NT2/D1 (cell line): ENCODE measurements at regions not wholly inside any gene's neighbourhood (a gene's known extent, or its start where the extent isn't known, plus 50 kb on each side); places are given as distances from the start of the nearest gene placed in this dataset.

Source experiments
- DNase-seq: peaks from one replicate; pipeline ENCODE4 v3.0.0-alpha.2; 2011; ENCODE audit warnings: low read depth, low spot score
- H3K27me3 ChIP-seq: 2 replicates; pipeline ENCODE4 v1.6.0; 2011; ENCODE audit warnings: mild to moderate bottlenecking; ENCODE audit not compliant: insufficient read length, insufficient read depth
- H3K36me3 ChIP-seq: 2 replicates; pipeline ENCODE4 v1.6.1; 2011; ENCODE audit warnings: mild to moderate bottlenecking, low read length, mixed read lengths; ENCODE audit not compliant: insufficient read depth, insufficient read length
- H3K4me1 ChIP-seq: 2 replicates; pipeline ENCODE4 v1.5.1; 2011; ENCODE audit not compliant: insufficient read depth, insufficient read length
- H3K4me3 ChIP-seq: 2 replicates; pipeline ENCODE4 v1.5.1; 2011; ENCODE audit warnings: low read depth; ENCODE audit not compliant: insufficient read length
- H3K9ac ChIP-seq: 2 replicates; pipeline ENCODE4 v1.6.0; 2011; ENCODE audit warnings: low read depth; ENCODE audit not compliant: insufficient read length
- H3K9me3 ChIP-seq: 2 replicates; pipeline ENCODE4 v1.5.1; 2011; ENCODE audit warnings: mild to moderate bottlenecking, low read length; ENCODE audit not compliant: insufficient read depth
- SUZ12 ChIP-seq: IDR thresholded peaks from 2 replicates; pipeline ENCODE4 v1.6.1; 2011; ENCODE audit not compliant: insufficient read length, insufficient read depth; ENCODE audit errors: extremely low read depth
- YY1 ChIP-seq: IDR thresholded peaks from 2 replicates; pipeline ENCODE4 v1.6.1; 2011; ENCODE audit not compliant: insufficient read length, insufficient read depth
- ZNF274 ChIP-seq: IDR thresholded peaks from 2 replicates; pipeline ENCODE4 v1.6.1; 2011; ENCODE audit warnings: mild to moderate bottlenecking, low read depth, low read length

DNA sequence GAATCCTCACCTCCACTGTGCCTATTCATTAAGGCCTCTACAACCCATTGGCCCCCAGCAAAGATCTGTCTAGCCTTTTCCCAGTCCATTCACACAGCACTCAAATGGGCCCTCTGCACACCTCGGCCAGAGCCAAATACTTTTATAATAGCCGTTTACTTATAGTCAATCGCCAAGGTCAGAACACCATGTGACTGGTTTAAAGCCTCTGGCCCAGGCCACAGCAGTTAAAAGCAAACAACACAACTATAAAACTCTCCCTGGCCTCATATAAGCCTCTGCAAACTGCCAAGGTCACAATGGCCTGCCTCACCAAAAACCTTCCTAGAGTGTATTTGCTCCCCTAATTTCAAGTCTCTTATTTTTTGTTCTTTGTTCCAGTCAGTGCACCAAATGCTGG lies 562.6 kb downstream of the CAAP1 start:
- TF ChIP-seq YY1 (no peak), ZNF274 (no peak)
- no peak for DNase-seq
- no peaks in the 10 kb centered on the region for H3K9me3 ChIP-seq
- H3K9ac ChIP-seq = no peak overlapping the region
- no peaks in the 10 kb centered on the region for H3K27me3 ChIP-seq
- no peaks in the 10 kb centered on the region for H3K36me3 ChIP-seq
- no peak overlapping the region for H3K4me3 ChIP-seq
- no peaks in the 10 kb centered on the region for H3K4me1 ChIP-seq

DNA sequence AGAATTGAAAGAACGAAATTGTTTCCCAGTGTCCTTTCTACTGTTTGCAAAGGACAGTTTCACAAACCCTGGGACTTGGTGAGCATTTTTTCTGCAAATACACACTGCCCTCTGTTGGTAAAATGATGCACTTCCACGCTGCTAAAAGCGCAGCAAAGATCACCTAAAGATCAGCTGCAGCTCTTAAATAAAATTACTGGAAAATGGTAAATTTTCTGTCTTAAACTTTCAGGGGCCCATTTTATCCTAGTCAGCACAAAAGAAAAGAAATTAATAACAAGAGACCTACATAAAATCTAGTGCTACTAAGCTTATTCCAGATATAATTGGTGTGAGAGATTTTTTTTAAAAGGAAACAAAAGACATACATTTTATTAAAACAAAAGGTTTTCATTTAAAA lies 566.0 kb downstream of the CAAP1 start:
- Histone ChIP-seq H3K9me3 (no peaks in the 10 kb centered on the region), H3K27me3 (no peaks in the 10 kb centered on the region), H3K36me3 (no peaks in the 10 kb centered on the region), H3K4me1 (no peaks in the 10 kb centered on the region), H3K4me3 (no peak overlapping the region), H3K9ac (no peak overlapping the region)
- DNase-seq = peak; percentile 68
- TF ChIP-seq SUZ12 (no peak), ZNF274 (no peak), YY1 (no peak)

DNA sequence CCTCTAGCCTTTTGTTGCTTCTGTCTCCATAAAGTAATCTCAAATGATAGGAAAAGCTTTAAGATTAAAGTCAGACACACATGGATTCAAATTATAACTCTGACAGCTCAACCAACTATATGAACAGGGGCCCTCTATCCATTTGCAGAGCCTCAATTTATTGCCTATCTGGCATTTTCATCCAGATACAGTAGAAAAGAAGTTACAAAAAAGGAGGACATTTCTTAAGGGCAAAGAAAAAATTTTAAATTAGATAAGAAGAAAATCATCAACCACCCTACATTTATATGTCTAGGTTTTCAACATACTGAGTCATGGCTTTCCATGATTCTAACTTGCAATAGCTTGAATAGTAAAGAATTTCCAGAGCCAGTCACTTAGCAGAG lies 567.2 kb downstream of the CAAP1 start:
- TF ChIP-seq ZNF274 = no peak
- no peak for TF ChIP-seq SUZ12
- TF ChIP-seq YY1 = no peak

DNA sequence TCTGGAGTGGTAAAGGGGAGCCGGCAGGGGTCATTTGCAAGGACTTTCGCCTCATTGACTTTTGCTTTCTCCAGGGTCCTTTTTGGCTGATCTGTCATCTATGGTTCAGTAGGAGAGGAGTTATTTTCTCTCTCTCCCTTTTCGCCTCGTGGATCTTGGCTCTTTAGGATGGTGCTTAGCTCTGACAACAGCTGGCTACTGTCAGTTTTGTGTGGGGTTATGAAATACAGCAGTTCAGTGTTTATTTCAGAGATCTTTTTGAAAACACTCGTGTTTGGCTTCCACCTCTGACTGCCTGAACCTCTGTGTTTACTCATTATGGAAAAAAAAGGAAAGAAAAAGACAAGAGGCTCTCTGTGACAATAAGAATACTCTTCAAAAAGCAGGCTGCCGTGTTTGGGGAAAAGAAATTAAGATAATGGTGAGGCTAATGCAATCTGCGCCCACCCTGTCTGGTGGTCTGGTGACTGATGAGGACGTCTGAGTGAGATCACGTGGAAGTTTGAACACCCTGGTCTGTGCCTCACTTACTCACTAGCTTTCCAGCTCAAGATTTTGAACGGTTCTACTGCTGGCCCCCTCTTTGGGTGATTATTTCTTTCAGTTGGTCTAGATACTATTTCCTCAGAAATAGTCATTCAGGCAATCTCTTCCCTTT lies 567.7 kb downstream of the CAAP1 start:
- H3K36me3 ChIP-seq = no peaks in the 10 kb centered on the region
- H3K4me3 ChIP-seq = no peak overlapping the region
- H3K9me3 ChIP-seq = no peaks in the 10 kb centered on the region
- no peaks in the 10 kb centered on the region for H3K4me1 ChIP-seq
- no peak overlapping the region for H3K9ac ChIP-seq
- TF ChIP-seq SUZ12 (no peak), ZNF274 (no peak), YY1 (no peak)
- no peak for DNase-seq
- H3K27me3 ChIP-seq = no peaks in the 10 kb centered on the region

More for the DNA sequence above, 567.2 kb downstream of the CAAP1 start:
- Histone ChIP-seq H3K4me3 (no peak overlapping the region), H3K27me3 (no peaks in the 10 kb centered on the region), H3K4me1 (no peaks in the 10 kb centered on the region), H3K36me3 (no peaks in the 10 kb centered on the region), H3K9ac (no peak overlapping the region), H3K9me3 (no peaks in the 10 kb centered on the region)
- no peak for DNase-seq

DNA sequence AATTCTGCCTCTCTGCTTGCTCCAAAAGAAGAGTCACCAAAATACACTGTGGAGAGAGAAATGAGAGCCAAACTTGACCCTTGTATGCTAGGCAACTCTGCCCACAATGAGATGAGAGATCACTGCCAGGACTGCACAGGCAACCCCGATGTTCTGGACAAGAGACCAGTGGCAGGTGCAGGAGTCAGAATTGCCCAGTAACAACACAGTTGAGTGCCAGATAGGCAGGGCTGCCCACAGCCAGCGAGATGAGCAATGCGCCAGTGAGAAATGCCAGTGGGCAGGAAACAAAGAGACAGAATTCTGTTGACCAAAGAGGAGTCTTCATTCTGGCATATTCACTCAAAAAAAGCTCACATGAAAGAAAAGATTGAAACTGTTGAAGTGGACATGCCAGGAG lies 570.7 kb downstream of the CAAP1 start:
- Histone ChIP-seq H3K27me3 (no peaks in the 10 kb centered on the region), H3K9ac (no peak overlapping the region), H3K36me3 (no peaks in the 10 kb centered on the region), H3K4me3 (no peak overlapping the region), H3K4me1 (no peaks in the 10 kb centered on the region), H3K9me3 (no peaks in the 10 kb centered on the region)
- no peak for TF ChIP-seq YY1
- TF ChIP-seq ZNF274 = no peak
- no peak for DNase-seq

DNA sequence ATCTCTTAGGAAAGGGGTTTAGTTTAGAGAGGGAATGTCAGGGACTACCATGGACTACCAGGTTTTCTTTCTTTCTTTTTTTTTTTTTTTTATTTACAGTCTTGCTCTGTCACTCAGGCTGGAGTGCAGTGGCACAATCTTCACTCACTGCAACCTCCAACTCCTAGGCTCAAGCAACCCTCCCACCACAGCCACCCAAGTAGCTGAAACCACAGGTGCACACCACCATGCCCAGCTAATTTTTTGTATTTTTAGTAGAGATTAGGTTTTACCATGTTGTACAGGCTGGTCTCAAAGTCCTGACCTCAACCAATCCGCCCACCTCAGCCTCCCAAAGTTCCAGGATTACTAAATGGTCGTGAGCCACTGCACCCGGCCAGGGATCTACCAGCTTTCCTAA lies 572.7 kb downstream of the CAAP1 start:
- Histone ChIP-seq H3K36me3 (no peaks in the 10 kb centered on the region), H3K27me3 (no peaks in the 10 kb centered on the region), H3K4me3 (no peak overlapping the region), H3K9me3 (no peaks in the 10 kb centered on the region), H3K9ac (no peak overlapping the region), H3K4me1 (no peaks in the 10 kb centered on the region)
- DNase-seq = no peak
- TF ChIP-seq YY1 (no peak), SUZ12 (no peak), ZNF274 (no peak)

DNA sequence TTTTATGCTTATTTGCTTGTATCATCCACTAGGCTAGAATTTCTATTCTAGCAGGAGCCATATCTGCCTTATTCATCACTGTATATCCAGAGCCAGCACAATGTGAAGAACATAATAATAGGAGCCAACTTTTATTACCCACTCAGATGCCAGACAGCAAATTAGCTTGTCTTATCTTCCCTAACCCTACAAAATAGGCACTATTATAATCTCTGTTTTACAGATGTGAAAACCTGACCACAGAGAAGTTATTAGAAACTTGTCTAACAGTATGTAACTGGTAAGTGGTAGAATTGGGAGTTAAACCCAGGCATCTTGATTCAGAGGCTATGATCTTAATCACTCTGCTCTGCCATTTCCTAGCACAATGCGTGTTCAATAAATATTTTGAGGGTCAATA lies 579.5 kb downstream of the CAAP1 start:
- no peak overlapping the region for H3K4me3 ChIP-seq
- H3K36me3 ChIP-seq = no peaks in the 10 kb centered on the region
- H3K9me3 ChIP-seq = no peaks in the 10 kb centered on the region
- no peak for TF ChIP-seq YY1
- TF ChIP-seq SUZ12 = no peak
- no peak for TF ChIP-seq ZNF274
- DNase-seq = no peak
- no peak overlapping the region for H3K9ac ChIP-seq
- no peaks in the 10 kb centered on the region for H3K27me3 ChIP-seq
- no peaks in the 10 kb centered on the region for H3K4me1 ChIP-seq

DNA sequence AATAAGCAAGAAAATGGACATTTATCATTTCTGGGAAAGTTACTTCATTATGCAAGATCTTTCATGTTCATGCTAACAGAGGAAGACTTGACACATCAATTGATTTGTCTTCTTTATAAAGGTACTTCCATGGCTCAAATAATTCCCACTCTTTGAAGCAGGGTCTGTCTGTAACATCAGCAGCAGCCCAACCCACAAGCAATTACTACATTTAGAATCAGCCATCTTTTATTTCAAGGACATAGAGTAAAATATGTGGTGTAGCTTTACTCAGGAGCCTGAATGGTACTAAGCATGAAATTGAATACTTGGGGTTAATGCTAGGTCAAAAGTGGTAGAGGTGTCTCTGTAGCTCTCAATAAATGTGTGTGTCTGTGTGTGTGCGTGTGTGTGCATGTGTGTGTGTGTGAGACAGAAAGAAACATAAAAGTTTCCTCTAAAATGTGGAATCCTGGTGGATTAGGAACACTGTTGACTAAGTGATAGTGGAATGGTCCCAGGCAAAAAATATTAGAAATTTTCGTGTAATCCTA lies 581.1 kb downstream of the CAAP1 start:
- Histone ChIP-seq H3K36me3 (no peaks in the 10 kb centered on the region), H3K9me3 (no peaks in the 10 kb centered on the region), H3K4me3 (no peak overlapping the region), H3K27me3 (no peaks in the 10 kb centered on the region), H3K9ac (no peak overlapping the region), H3K4me1 (no peaks in the 10 kb centered on the region)
- DNase-seq = no peak
- TF ChIP-seq YY1 (no peak), SUZ12 (no peak), ZNF274 (no peak)
